GM10248 (cell line): ENCODE measurements at regions not wholly inside any gene's neighbourhood (a gene's known extent, or its start where the extent isn't known, plus 50 kb on each side); places are given as distances from the start of the nearest gene placed in this dataset.

ENCODE experiments used
- CTCF ChIA-PET: fragments of 300-600 bp; sonication (Branson Sonifier 250); formaldehyde crosslinking; extraction: SDS; loops from one replicate; lab custom pipeline; 2021; ENCODE audit warnings: antibody characterized with exemption; lab: Yijun Ruan, JAX
- POLR2A ChIA-PET: fragments of 350-650 bp; sonication (Branson Sonifier 250); formaldehyde crosslinking; extraction: SDS; loops from one replicate; lab custom pipeline; 2020; ENCODE audit warnings: antibody characterized with exemption; lab: Yijun Ruan, JAX
- DNase-seq: peaks from one replicate; pipeline ENCODE4 v3.0.0; 2012; ENCODE audit errors: extremely low spot score
- TF ChIP-seq, protein P1 (sequence below): IDR thresholded peaks from 2 replicates; pipeline ENCODE4 v1.5.1; 2012; ENCODE audit warnings: mild to moderate bottlenecking, low read depth; ENCODE audit errors: extremely low read depth, missing control alignments, control extremely low read depth

DNA sequence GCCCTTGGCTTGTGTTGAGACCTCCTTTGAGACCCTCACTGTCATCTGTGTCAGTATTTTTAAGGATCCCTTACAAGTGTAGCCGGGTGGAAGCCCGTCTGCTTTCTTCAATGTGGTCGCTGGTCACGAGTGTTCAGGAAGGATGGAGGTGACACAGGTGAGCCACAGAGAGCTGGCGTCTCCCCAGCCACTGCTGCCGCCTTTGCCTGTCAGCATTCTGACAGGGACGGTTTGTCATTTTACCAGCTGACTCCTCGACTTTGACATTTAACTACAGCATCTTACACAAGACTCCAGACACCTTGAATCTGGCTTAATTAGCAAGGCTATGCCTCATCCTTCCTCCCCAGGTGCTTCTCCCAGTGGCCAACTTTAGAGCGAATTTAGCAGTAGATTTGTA lies 56.3 kb upstream of the MPHOSPH6 start:
- ChIA-PET POLR2A (no interaction called here), CTCF (interaction anchor here (1.1 kb wide), 1 partner anchor 195 kb away, joined by 3 read pairs; no protein-coding TSS in a partner anchor)
- DNase-seq = no peak
- TF ChIP-seq, protein P1, sequence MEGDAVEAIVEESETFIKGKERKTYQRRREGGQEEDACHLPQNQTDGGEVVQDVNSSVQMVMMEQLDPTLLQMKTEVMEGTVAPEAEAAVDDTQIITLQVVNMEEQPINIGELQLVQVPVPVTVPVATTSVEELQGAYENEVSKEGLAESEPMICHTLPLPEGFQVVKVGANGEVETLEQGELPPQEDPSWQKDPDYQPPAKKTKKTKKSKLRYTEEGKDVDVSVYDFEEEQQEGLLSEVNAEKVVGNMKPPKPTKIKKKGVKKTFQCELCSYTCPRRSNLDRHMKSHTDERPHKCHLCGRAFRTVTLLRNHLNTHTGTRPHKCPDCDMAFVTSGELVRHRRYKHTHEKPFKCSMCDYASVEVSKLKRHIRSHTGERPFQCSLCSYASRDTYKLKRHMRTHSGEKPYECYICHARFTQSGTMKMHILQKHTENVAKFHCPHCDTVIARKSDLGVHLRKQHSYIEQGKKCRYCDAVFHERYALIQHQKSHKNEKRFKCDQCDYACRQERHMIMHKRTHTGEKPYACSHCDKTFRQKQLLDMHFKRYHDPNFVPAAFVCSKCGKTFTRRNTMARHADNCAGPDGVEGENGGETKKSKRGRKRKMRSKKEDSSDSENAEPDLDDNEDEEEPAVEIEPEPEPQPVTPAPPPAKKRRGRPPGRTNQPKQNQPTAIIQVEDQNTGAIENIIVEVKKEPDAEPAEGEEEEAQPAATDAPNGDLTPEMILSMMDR = no peak

DNA sequence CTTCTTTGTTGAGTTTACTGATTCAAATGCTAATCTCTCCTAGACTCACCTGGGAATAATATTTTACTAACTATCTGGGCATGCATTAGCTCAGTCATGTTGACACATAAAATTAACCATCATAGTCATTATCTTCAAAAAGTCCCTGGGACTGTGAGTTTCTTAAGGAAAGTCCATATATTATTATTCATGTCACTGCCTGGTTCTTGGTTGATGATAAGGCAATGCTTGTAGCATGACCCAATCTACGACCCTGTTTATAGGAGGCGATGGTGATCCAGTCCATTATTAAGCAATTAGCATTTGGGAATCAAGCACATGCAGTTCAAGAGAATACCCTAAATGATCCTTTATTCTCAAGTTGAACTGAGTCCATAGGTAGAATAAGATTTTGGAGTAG lies 54.8 kb upstream of the MPHOSPH6 start:
- CTCF ChIA-PET = interaction anchor here (1.5 to 2.2 kb wide), 2 partner anchors 39 to 56 kb away, joined by 3 to 8 read pairs; no protein-coding TSS in a partner anchor
- no peak for DNase-seq
- TF ChIP-seq, protein P1 = no peak
- POLR2A ChIA-PET = no interaction called here

DNA sequence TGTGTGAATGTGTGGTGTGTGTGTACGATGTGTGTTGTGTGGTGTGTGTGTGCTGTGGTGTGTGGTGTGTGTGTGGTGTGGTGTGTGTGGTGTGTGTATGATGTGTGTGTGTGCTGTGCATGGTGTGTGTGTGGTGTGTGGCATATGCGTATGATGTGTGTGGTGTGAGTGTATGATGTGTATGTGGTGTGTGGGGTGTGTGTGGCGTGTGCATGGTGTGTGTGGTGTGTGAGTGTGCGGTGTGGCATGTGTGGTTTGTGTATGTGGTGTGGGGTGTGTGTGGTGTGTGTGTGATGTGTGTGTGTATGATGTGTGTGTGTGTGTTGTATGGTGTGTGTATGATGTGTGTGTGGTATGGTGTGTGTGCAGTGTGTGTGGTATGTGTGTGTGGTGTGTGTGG lies 50.5 kb upstream of the MPHOSPH6 start:
- ChIA-PET CTCF (no interaction called here), POLR2A (no interaction called here)
- no peak for DNase-seq
- TF ChIP-seq, protein P1 = no peak
